IPS DF 4.7 (cell line): ENCODE measurements at regions not wholly inside any gene's neighbourhood (a gene's known extent, or its start where the extent isn't known, plus 50 kb on each side); places are given as distances from the start of the nearest gene placed in this dataset.
"Not testable (repeated sequence)": the region's sequence is repeated elsewhere in the genome, so short reads cannot be mapped to it uniquely, and the experiment has no call there.

Source experiments
- DNase-seq: peaks from one replicate; pipeline ENCODE4 v3.0.0-alpha.2; 2013; ENCODE audit warnings: low spot score; ENCODE audit errors: extremely low read depth

GRCh38 chr12:116360579-116361413 lies 83.3 kb upstream of the MED13L start:
- no peak for DNase-seq

- DNase-seq = no peak
Measured at GRCh38 chr12:116361414-116362223, 84.1 kb upstream of the MED13L start.

- no peak for DNase-seq
Measured at GRCh38 chr12:116365114-116365513, 87.6 kb upstream of the MED13L start.

GRCh38 chr12:116365606-116366455 lies 88.3 kb upstream of the MED13L start:
- DNase-seq = no peak

GRCh38 chr12:116366456-116366776 lies 88.9 kb upstream of the MED13L start:
- no peak for DNase-seq

- no peak for DNase-seq
Measured at GRCh38 chr12:116366824-116367223, 89.3 kb upstream of the MED13L start.

GRCh38 chr12:116368196-116369194 lies 91.0 kb upstream of the MED13L start:
- DNase-seq = no peak

GRCh38 chr12:116370004-116370404 lies 92.5 kb upstream of the MED13L start:
- DNase-seq = no peak

GRCh38 chr12:116370886-116371580 lies 93.5 kb upstream of the MED13L start:
- no peak for DNase-seq

- no peak for DNase-seq
Measured at GRCh38 chr12:116372815-116373214, 95.3 kb upstream of the MED13L start.

GRCh38 chr12:116373572-116374206 lies 96.2 kb upstream of the MED13L start:
- DNase-seq = no peak

GRCh38 chr12:116374207-116374606 lies 96.7 kb upstream of the MED13L start:
- no peak for DNase-seq

GRCh38 chr12:116375278-116375842 lies 97.9 kb upstream of the MED13L start:
- no peak for DNase-seq

- DNase-seq = no peak
Measured at GRCh38 chr12:116376354-116377193, 99.1 kb upstream of the MED13L start.

- not testable (repeated sequence) for DNase-seq
Measured at GRCh38 chr12:116377194-116377571, 99.7 kb upstream of the MED13L start.

GRCh38 chr12:116378002-116378401 lies 100.5 kb upstream of the MED13L start:
- no peak for DNase-seq

- no peak for DNase-seq
Measured at GRCh38 chr12:116380108-116380507, 102.6 kb upstream of the MED13L start.

GRCh38 chr12:116380740-116381139 lies 103.2 kb upstream of the MED13L start:
- not testable (repeated sequence) for DNase-seq
